Tibial nerve (tissue), 4 donors: ENCODE measurements at regions not wholly inside any gene's neighbourhood (a gene's known extent, or its start where the extent isn't known, plus 50 kb on each side); places are given as distances from the start of the nearest gene placed in this dataset.
A peak's percentile ranks its signal among the peaks of the same experiment; 100 is the strongest.

Experiments
- DNase-seq, 2 donors: peaks; one replicate each; pipeline ENCODE4 v3.0.0-alpha.2; 2019; ENCODE audit warnings: low spot score in 2 of 2
- H3K27ac ChIP-seq, 4 donors: fragments of 200-600 bp; sonication (generic) in 3 of 4; one replicate each; pipeline ENCODE4 v1.5.1; 2017 to 2019; ENCODE audit warnings: mild to moderate bottlenecking in 1 of 4
- H3K27me3 ChIP-seq, 2 donors: fragments of 200-600 bp; sonication (generic) in 1 of 2; one replicate each; pipeline versions ENCODE4 v1.5.1 to v1.6.0; 2017 to 2019
- H3K36me3 ChIP-seq, 3 donors: fragments of 200-600 bp; sonication (generic); one replicate each; pipeline ENCODE4 v1.5.1; 2018 to 2019
- H3K4me1 ChIP-seq, 4 donors: fragments of 200-600 bp; sonication (generic) in 3 of 4; one replicate each; pipeline ENCODE4 v1.5.1; 2017 to 2019
- H3K4me3 ChIP-seq, 4 donors: fragments of 200-600 bp; sonication (generic) in 3 of 4; one replicate each; pipeline ENCODE4 v1.5.1; 2017 to 2019; ENCODE audit warnings: mild to moderate bottlenecking in 1 of 4, moderate library complexity in 1 of 4
- H3K9me3 ChIP-seq, 4 donors: fragments of 200-600 bp; sonication (generic) in 3 of 4; one replicate each; pipeline ENCODE4 v1.5.1; 2017 to 2019
- CTCF ChIP-seq, 5 experiments: fragments of 200-600 bp in 3 of 5; fragments of 450-650 bp in 2 of 5; sonication (generic) in 3 of 5; IDR thresholded peaks; one replicate each; pipeline ENCODE4 v1.5.1; 2016 to 2019; ENCODE audit warnings: antibody characterized with exemption in 5 of 5, mild to moderate bottlenecking in 3 of 5, moderate library complexity in 2 of 5
- EP300 ChIP-seq, 2 donors: sonication (generic); formaldehyde crosslinking; IDR thresholded peaks; one replicate each; pipeline ENCODE4 v1.6.1; 2017; ENCODE audit warnings: antibody characterized with exemption in 2 of 2, mild to moderate bottlenecking in 1 of 2
- POLR2A ChIP-seq, 2 donors: fragments of 450-650 bp; IDR thresholded peaks; one replicate each; pipeline ENCODE4 v1.6.1; 2017; ENCODE audit warnings: antibody characterized with exemption in 2 of 2, mild to moderate bottlenecking in 2 of 2, moderate library complexity in 2 of 2
- WGBS, 2 donors: methylation state at CpG; one replicate each; pipeline ENCODE4 v1.1.5; 2018; 5-methylcytosine and 5-hydroxymethylcytosine counted together

- H3K36me3 ChIP-seq, result no peaks in the 10 kb centered on the region
- no peaks in the 10 kb centered on the region for H3K27me3 ChIP-seq
- TF ChIP-seq CTCF (IDR thresholded peaks at IDR 0.05), result no peak
- TF ChIP-seq EP300 (IDR thresholded peaks at IDR 0.05), result peak in 1 of 2 donors; percentile 61
- no peak for TF ChIP-seq POLR2A (IDR thresholded peaks at IDR 0.05)
- H3K9me3 ChIP-seq, result peaks cover 0 to 9% (median 0%) of the 10 kb centered on the region in 4 donors
- peak overlapping the region in 2 of 4 donors; percentile 43 to 78 for H3K27ac ChIP-seq
- 0% methylated on average over 1 of the region's 1 CpG for WGBS, 2 donors
- peaks cover 0 to 24% (median 0%) of the 10 kb centered on the region in 4 donors for H3K4me1 ChIP-seq
- DNase-seq, result peak; percentile 48 to 77
- no peak overlapping the region for H3K4me3 ChIP-seq
These were observed 96.1 kb downstream of the FDX1 start for GRCh38 chr11:110525883-110526282.

- Histone ChIP-seq H3K27ac (peak overlapping the region in 2 of 4 donors; percentile 43 to 78), H3K9me3 (peaks cover 0 to 9% (median 0%) of the 10 kb centered on the region in 4 donors), H3K36me3 (no peaks in the 10 kb centered on the region), H3K4me3 (no peak overlapping the region), H3K4me1 (peaks cover 0 to 28% (median 0%) of the 10 kb centered on the region in 4 donors), H3K27me3 (no peaks in the 10 kb centered on the region)
- TF ChIP-seq POLR2A (IDR thresholded peaks at IDR 0.05) (no peak), CTCF (IDR thresholded peaks at IDR 0.05) (no peak), EP300 (IDR thresholded peaks at IDR 0.05) (no peak)
- 58 to 65% methylated on average over 2 of the region's 2 CpGs for WGBS, 2 donors
- DNase-seq, result no peak
These were observed 96.6 kb downstream of the FDX1 start for GRCh38 chr11:110526323-110526722.
